ENCODE measurements at regions not wholly inside any gene's neighbourhood (a gene's known extent, or its start where the extent isn't known, plus 50 kb on each side); places are given as distances from the start of the nearest gene placed in this dataset.

- TF ChIP-seq POLR2AphosphoS5 (IDR thresholded peaks at IDR 0.05) (no peak), SMC3 (conservative IDR thresholded peaks at IDR 0.05; ENCODE audit: poor library complexity) (no peak), MXI1 (conservative IDR thresholded peaks at IDR 0.05; ENCODE audit: poor library complexity, severe bottlenecking) (no peak)
- TF ChIP-seq, protein P1, sequence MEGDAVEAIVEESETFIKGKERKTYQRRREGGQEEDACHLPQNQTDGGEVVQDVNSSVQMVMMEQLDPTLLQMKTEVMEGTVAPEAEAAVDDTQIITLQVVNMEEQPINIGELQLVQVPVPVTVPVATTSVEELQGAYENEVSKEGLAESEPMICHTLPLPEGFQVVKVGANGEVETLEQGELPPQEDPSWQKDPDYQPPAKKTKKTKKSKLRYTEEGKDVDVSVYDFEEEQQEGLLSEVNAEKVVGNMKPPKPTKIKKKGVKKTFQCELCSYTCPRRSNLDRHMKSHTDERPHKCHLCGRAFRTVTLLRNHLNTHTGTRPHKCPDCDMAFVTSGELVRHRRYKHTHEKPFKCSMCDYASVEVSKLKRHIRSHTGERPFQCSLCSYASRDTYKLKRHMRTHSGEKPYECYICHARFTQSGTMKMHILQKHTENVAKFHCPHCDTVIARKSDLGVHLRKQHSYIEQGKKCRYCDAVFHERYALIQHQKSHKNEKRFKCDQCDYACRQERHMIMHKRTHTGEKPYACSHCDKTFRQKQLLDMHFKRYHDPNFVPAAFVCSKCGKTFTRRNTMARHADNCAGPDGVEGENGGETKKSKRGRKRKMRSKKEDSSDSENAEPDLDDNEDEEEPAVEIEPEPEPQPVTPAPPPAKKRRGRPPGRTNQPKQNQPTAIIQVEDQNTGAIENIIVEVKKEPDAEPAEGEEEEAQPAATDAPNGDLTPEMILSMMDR (IDR thresholded peaks at IDR 0.05; ENCODE audit: poor library complexity, severe bottlenecking): no peak
- TF ChIP-seq, protein P2, sequence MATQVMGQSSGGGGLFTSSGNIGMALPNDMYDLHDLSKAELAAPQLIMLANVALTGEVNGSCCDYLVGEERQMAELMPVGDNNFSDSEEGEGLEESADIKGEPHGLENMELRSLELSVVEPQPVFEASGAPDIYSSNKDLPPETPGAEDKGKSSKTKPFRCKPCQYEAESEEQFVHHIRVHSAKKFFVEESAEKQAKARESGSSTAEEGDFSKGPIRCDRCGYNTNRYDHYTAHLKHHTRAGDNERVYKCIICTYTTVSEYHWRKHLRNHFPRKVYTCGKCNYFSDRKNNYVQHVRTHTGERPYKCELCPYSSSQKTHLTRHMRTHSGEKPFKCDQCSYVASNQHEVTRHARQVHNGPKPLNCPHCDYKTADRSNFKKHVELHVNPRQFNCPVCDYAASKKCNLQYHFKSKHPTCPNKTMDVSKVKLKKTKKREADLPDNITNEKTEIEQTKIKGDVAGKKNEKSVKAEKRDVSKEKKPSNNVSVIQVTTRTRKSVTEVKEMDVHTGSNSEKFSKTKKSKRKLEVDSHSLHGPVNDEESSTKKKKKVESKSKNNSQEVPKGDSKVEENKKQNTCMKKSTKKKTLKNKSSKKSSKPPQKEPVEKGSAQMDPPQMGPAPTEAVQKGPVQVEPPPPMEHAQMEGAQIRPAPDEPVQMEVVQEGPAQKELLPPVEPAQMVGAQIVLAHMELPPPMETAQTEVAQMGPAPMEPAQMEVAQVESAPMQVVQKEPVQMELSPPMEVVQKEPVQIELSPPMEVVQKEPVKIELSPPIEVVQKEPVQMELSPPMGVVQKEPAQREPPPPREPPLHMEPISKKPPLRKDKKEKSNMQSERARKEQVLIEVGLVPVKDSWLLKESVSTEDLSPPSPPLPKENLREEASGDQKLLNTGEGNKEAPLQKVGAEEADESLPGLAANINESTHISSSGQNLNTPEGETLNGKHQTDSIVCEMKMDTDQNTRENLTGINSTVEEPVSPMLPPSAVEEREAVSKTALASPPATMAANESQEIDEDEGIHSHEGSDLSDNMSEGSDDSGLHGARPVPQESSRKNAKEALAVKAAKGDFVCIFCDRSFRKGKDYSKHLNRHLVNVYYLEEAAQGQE (IDR thresholded peaks at IDR 0.05; ENCODE audit: borderline replicate concordance): no peak
Measured at GRCh38 chr4:45172636-45173035, 446.3 kb upstream of the GNPDA2 start.
